ENCODE measurements at regions not wholly inside any gene's neighbourhood (a gene's known extent, or its start where the extent isn't known, plus 50 kb on each side); places are given as distances from the start of the nearest gene placed in this dataset.

DNA sequence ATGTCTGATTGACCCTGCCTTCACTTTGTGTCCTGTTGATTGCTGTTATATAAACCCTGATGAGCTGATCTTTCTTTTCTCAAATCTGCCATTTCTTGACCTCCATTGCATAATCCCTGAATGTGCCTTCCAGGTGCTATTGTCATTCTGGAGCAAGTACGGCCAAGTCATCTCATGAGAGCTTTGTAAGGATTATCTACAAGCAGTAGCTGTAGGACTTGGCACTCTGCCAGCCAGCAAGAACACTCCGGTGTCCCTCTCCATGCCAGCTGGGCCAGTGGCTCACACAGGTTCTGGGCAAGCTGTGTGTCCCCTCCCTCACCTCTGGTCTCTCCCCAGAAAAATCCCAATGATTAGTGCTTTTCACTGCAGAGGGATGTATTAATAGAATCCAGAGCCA lies 348.1 kb downstream of the FOXO1 start:
- DNase-seq, result peak; percentile 17

DNA sequence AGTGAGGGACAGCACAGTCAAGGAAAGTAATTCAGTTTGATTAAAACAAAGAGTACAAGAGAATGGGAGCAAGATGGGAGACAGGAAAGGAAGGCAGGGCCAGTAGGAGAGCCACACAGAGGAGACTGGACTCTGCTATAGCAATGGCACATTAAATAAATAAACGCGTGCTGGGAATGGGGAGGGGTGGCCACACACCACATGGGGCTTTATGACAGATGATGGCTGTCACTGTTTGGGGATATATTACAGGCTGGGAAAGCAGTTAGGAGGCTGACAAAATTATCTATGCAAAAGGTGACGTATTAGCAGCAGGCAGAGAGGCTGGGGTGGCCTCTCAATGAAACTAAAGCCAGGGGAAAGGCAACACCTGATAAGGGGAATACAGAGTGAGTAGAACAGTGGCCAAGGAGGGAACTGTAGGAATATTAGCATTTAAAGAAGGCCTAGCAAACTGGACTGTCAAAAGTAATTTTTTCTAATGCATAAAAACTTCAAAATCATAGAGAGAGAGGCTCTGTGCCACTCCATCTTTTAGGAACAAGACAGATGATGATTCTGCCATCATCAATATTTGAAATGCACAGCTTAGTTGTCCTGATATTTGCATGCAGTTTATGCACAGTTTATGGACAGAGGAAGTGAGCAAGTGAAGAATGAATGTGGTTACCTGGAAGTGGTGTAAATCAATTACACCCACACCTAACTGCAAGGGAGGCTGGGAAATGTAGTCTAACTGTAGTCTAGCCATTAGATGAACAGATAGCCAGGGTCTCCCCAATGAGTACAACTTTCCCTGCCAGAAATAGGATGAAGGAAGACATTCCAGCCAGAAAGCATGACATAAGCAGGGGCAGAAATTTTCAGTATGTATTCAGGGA lies 346.5 kb downstream of the FOXO1 start:
- DNase-seq, result peak; percentile 14

DNA sequence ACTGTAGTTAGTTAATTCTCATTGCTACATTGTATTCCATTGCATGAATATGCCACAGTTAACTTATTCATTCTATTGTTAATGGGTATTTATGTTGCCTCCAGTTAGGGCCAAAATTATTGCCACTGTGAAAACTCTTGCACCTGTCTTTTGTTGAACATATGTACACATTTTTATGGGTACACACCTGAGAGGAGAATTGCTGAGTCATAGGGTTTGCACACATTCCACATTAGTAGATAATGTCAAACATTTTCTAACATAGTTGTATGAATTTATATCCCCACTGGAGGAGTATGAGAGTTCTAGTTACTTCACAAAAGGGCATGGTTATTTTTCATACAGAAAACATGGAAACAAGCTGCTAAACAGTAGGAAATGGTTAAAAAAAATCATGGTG lies 338.4 kb downstream of the FOXO1 start:
- no peak for DNase-seq

DNA sequence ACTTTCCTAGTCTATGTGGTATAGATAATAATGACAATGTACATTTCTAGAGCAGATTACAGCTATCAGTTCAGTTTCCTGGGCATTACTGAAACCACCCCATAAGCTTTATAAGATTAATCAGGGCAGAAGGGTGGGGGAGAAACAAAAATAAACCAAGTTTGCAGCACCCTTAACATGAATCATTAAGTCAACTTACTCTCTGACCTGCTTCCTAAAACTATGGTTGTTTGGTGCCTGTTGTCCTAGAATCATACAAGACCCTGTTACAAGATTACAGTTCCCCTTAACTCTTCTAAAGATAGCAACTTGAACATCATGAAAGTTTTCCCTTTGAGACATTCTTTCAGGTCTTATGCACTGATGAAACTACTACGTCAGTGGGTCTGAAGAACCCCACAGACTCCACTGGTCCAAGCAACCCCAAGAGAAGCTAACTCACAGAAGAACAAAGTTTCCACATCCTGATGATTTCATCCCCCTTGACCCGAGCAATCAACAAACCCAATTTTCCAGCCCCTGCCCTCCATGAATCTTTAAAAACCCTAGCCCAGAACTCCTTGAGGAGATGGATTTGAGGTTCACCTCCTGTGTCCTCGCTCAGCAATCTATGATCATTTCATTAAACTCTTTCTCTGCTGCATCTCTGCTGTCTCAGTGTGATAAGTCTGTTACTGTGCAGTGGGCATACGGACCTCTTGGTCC lies 336.5 kb downstream of the FOXO1 start:
- DNase-seq, result no peak

DNA sequence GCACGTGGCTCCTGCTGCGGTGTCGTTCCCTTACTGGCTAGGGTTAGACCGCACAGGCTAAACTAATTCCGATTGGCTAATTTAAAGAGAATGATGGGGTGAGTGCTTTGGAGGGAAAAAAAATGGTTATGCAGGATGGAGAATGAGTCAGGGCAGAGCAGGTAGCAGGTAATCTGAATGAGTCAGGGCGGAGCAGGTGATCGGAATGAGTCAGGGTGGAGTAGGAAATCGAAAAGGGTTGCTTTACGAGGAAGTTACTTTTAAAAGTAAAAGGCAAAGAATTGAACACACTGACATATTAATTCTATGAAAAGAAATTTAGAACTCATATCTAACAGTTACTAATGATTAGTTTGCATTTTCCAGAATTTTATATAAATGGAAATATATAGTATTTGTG lies 335.5 kb downstream of the FOXO1 start:
- DNase-seq, result no peak

DNA sequence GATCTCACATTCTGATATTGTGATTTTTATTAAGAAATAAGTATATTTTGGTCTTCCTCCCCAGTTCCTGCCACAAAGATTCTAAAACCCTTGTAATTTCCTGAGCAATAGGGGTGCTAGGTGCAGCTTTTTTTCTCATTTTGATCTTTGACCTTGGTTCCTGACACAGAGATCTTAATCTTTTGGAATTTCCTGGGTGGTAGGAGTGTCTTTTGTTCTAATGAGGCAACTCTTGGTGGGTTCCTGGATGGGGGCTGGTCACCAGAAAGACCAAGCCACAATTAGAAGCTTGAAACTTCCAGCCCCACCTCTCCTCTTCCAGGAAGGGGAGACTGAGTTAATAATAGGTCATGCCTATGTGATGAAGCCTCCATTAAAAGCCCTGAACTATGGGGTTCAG lies 334.6 kb downstream of the FOXO1 start:
- DNase-seq, result no peak

DNA sequence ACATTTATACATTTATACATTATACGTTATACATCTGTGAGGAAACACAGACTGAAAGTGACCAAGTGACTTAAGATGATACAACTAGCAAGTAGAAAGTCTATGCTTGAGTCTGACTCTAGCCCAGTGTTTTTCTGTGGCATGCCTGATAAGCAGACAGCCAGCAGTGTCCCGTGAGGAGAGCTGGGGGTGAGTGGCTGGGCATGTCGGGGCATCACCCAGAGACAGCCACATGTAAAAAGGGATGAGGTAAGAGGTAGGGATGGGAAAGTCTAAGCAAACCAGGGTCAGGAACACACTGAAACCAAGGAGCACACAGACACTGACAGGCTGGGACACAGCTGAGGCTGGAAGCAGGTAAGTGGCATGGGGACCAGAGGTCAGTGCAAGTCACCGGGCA lies 333.2 kb downstream of the FOXO1 start:
- no peak for DNase-seq

DNA sequence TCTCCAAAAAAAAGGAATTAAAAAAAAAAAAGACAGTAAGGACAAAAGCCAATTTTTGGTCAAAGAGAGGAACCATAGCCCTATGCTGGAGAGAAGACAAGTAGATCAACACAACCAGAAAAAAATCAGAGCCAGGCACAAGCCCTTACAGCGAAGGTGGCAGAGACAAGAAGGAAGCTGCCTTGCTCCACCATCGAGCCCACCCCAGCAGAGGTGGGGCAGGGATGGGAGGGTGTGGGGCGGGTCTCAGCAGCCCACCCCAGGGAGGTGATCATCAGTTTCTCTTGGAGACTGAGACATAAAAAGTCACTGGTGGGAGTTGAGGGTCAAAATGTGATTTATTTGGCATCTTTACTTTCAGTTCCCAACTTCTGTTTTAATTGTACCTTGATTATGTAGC lies 332.4 kb downstream of the FOXO1 start:
- no peak for DNase-seq

DNA sequence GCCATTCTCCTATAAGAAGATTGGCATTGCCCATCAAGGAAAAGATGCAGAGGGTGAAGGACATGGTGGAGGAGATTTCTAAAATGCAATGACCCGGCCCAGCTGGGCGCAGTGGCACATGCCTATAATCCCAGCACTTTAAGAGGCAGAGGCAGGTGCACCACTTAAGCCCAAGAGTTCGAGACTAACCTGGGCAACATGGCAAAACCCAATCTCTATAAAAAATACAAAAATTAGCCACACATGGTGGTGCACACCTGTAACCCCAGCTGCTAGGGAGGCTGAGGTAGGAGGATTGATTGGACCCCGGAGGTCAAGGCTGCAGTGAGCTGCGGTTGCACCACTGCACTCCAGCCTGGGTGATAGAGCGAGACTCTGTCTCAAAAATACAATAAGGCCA lies 331.8 kb downstream of the FOXO1 start:
- no peak for DNase-seq

DNA sequence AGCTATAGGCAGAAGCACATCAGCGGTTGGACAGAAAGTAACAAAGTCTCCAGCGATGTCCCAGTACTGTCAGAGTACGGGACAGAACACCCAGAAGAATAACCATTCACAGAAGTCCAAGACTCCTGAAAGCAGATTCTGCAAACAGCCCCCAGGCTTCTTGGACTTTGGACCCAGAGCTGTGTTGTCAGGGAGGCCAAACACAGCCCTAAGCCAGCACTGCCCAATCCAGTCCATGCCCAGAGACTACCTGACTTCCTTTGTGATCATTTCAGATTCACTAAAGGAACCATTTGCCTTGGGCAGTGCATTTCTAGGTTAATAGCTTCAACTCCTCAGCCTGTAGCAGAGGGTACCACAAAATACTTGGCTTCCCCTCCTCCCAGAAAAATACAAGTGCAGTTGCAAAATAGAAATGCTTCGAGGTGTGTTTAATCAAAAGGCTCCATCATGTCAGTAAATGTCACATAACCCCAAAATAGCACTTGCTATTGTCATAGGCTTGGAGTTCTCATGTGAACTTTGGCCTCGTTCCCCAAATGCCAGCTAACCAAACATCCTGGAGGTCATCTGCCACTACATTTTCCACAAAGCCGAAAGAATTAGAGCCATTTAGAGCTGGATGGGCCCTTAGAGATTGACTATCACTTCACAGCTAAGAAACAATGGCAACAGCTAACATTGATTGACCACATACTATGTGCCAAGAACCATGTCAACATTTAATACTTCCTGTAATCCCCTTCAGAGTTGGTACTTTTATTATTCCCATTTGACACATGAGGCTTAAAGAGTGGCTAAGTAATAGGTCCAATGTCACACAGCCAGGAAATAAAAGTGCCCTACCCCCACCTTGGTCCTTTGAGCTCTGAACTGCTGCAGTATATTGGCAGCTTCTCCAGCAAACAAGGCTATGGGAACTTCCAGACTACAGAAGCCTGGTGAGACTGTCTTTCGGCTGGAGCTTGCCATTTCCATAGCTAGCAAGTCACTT lies 329.9 kb downstream of the FOXO1 start:
- no peak for DNase-seq

DNA sequence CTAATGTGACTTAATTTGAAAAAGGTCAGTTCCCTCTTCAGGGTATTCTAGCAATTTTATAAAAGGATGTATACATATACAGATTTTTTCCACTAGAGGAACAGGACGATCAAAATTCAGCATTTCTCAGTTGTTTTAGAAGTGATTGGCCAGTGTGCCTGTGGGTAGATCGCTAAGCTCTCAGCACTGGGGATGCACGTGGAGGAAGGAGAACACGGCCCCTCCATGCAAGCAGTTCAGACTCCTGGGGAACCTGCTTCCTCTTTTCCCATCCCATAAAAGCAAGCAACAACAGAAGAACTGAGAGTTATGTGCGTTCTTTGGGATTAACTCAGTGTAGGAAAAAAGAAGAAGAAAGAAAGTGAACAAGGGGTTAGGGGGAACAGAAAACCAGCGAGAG lies 328.8 kb downstream of the FOXO1 start:
- DNase-seq, result no peak

DNA sequence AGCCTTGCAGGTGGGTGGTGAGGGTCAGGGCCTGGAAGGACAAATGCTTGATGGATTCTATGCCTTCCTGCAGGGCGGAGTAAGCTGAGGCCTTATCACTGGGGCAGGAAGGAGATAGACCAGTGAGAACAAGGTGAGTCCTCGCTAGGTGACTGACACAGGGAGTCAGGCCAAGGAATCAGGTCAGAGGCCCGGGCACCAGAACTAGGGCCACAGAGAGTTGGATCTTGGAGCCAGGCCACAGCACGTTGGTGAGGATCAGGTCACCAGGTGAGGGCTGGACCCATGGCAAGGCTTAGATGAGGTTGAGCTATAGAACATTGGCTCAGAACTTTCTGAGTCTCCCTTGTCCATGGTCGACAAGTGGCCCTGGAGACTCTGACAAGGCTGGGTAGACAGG lies 328.2 kb downstream of the FOXO1 start:
- no peak for DNase-seq

DNA sequence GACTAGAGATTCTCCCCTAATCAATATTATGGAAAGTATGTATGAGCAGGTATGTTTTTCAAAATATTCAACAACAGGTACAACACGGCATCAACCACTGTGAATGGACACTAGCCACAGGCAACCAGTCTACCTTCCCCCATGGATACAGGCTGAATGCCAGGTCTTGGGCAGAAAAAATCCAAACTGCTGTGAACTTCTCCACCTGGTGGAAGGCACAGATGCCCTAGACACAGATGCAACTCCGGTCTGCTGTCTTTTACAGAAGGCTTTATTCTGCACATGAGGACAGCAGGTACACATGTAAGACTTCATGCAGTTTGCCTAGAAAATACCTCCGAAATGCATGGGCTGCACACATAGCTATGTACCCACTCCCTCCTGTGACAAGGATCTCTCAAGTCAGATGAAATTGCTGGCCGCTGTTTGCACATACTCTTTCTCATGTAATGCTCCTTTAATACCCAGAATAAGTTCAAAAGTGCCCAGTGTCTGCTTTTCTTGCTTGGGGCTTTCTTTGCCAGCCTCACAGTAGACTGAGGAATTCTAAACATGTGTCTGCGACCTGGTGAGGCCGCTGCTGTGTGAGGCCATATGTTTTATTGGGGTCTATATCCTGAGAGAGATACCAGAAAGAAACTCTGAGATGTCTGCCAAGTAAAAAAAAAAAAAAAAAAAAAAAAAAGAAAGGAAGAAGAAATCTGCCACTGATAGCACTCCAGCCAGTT lies 325.9 kb downstream of the FOXO1 start:
- DNase-seq, result no peak

DNA sequence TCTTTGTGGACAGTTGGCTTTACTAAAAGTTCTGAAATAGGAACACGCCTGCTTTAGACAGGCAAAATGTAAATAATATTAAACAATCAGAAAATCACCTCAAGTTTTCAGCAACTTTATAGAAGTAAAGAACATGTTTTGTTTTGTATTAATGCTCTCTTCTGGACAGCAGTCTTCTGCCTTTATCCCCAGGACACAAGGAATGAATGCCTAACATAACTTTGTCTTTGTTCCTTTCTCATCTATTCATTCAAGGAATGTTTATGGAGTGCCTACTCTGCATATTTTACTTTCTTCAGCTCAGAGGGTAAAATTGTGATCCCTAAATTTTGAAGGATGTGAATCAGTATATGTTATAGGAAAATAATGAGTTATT lies 325.4 kb downstream of the FOXO1 start:
- no peak for DNase-seq

DNA sequence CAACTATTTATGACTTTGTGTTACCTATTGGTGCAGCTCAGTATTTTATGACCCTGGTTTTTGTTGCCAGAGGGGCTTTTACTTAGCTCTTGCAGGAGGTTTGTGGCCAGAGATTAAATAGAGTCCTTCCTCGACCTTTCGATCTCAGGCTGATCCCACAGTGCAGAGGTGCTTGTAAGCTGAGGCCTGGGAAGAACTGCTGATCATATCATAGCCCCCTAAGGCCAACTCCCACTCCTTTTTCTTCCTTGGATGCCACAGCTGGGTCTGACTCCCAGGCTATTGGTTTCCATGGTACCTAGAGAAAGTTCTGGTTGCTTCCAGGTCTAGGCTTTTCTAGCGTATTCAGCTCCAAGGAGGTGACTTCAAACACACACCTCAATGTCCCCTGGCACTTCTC lies 324.9 kb downstream of the FOXO1 start:
- no peak for DNase-seq

DNA sequence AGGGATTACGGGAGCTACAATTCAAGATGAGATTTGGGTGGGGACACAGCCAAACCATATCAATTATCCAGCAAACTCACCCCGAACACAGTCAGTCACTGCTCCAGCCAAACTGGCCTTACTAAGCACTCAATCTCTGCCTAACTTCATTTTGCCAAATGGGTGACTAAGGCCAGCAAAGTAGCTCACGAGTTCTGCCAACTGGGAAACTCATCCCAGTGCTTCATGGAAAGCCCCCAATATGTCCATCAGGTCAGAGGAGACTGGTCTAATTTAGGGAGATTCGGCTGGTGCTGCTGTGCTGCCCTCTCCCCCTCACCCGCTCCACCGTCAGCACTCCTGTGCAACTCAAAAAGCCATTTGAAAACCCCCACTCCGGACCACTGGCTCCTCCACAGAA lies 324.0 kb downstream of the FOXO1 start:
- DNase-seq, result no peak

DNA sequence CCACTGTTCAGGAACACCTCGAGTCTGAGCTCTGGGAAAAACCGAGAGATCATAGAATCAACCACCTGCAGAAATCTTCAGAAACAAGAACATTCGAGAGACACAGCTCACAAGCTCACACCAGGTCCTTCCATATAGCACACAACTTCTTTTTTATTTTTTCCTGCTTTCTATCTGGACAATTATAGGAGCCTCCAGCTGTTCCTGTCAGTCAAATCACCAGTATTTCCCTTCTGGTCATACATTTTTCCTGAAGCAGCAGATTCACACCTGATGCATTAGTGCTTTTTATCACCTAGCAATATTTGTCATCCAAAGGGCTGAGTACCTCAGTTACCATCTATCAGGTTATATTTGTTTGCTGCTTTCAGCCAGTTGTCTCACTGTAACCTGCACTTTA lies 323.5 kb downstream of the FOXO1 start:
- no peak for DNase-seq

DNA sequence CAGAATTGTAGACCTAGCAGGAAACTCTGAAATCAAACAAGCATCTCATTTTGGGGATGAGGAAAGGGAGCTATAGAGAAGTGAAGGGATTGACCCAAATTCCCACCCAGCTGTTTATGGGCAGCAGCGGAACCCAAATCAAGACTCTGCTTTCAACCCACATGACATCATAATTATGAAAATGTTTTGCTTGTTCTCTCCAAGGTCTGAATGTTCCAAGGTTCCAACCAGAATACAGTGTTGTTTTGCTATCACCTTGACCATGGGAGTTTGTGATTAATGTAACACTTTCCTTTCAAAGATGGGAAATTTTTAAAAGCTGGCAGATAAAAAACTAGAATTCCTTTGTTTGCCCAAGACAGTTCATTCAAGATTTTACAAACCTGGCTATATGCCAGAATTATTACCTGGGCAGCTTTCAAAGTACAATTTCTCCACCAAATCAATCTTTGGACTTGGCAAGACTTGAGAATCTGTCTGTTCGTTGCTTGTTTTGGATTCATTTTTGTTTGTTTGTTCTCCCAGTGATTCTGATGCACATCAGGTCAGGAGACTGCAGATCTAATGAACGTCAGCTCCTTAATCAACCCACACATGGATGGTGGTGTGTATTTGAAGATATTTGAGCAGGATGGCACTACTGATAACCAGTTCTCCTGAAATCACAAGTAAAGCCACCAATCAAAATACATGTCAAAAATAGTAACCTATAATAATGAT lies 322.7 kb downstream of the FOXO1 start:
- DNase-seq, result no peak

DNA sequence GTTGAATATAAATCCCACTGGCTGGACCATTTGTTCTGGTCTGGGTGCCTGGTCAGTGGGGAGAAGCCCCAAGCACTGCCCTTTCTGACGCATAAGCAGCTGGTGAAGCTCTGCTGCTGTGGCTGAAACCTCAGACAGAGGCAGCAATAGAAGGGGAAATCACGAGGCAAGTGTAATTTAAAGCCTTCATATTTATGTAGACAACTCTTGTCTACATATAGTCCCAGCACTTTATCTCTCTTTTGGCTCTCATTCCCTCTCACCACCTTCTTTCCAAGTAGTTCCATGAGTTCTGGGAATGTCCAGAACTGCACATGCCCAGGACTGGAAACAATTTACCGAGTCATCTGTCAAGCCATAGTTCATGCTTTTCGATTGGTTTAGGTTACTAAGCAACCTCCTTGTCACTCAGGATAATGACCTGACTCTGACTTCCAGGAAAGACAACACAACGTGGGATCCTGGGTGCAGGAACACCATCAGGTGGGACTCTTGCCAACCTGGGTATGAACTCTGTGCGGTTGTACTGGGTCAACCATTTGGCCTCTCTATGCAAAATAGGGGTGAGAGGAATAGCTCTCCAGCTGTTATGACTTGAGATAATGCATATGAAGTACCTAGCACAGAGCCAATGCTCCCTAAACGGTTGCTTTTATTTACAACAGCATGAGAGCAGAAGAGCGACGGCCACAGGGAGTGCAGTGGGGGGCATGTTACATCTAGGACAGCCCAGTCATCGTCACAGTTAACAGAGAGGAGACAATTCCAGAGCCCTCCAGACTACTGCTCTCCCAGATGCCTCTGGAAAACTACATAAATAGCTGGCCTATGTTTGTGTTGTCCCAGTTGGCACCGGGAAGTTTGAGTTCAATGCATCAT lies 321.9 kb downstream of the FOXO1 start:
- no peak for DNase-seq

DNA sequence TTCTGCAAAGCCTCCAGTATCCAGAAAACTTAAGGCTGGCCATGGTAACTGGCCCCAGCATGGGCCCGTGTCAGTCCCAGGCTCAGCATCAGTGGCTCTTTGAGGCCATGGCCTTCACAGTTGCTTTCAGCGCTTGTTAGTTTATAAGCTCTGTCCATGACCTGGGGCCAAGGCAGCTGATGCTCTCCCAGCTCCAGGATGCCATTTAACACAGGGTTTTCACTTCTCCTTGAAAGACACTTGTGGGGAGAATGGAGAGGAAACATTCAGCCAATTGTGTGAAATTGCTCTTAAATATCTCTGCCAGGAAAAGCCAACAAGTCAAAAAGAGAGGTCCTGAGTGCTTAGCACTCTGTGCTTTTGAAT lies 321.3 kb downstream of the FOXO1 start:
- DNase-seq, result no peak

Data from activated CD4-positive, alpha-beta T cell treated with anti-CD3 and anti-CD28 coated beads for 48 hours (primary cell).